IMR-90 (cell line): ENCODE measurements at regions not wholly inside any gene's neighbourhood (a gene's known extent, or its start where the extent isn't known, plus 50 kb on each side); places are given as distances from the start of the nearest gene placed in this dataset.

Experiments
- ATAC-seq: fragments of 200-7000 bp; cut with Tn5 transposase; 2 replicates; pipeline ENCODE4 v1.9.1; 2020; ENCODE audit warnings: low read depth, mild to moderate bottlenecking, moderate library complexity
- BruUV-seq: library from RNA; stranded (reverse); fragments of 400-500 nt; replicated peaks from 2 replicates; lab custom pipeline; 2021; lab: Mats Ljungman, UMichigan
- CTCF ChIA-PET: fragments of 300-600 bp; formaldehyde crosslinking; extraction: SDS; loops from one replicate; lab custom pipeline; 2021; ENCODE audit warnings: antibody characterized with exemption; lab: Yijun Ruan, JAX
- POLR2A ChIA-PET: fragments of 300-600 bp; sonication (Branson Sonifier 250); formaldehyde crosslinking; loops from one replicate; lab custom pipeline; 2022; ENCODE audit warnings: antibody characterized with exemption; ENCODE audit not compliant: unreplicated experiment; lab: Charles Lee
- DNase-seq: peaks from one replicate; pipeline ENCODE4 v3.0.0; 2013
- H2AFZ ChIP-seq: replicated peaks from 2 replicates; pipeline ENCODE3; 2013; ENCODE audit warnings: low read length, mild to moderate bottlenecking; ENCODE audit not compliant: poor library complexity
- H2AK5ac ChIP-seq: 2 replicates; pipeline ENCODE4 v1.6.1; 2013; ENCODE audit warnings: low read depth, low read length, inconsistent platforms
- H2AK9ac ChIP-seq: replicated peaks from 2 replicates; pipeline ENCODE3; 2013; ENCODE audit warnings: mild to moderate bottlenecking, low read depth, low read length, moderate library complexity; ENCODE audit not compliant: poor library complexity
- H2BK120ac ChIP-seq: 2 replicates; pipeline ENCODE4 v1.6.1; 2013; ENCODE audit warnings: low read depth, low read length, inconsistent platforms
- H2BK15ac ChIP-seq: 3 replicates; pipeline ENCODE4 v1.6.1; 2013; ENCODE audit warnings: low read depth, low read length, inconsistent platforms
- H2BK20ac ChIP-seq: 2 replicates; pipeline ENCODE4 v1.6.1; 2013; ENCODE audit warnings: low read depth, mild to moderate bottlenecking, inconsistent platforms, low read length, moderate library complexity
- H2BK5ac ChIP-seq: 2 replicates; pipeline ENCODE4 v1.6.1; 2013; ENCODE audit warnings: mild to moderate bottlenecking, low read depth, low read length, inconsistent platforms; ENCODE audit not compliant: poor library complexity, severe bottlenecking
- H3K14ac ChIP-seq: replicated peaks from 2 replicates; pipeline ENCODE4 v1.6.1; 2013; ENCODE audit warnings: low read depth, low read length, inconsistent platforms
- H3K18ac ChIP-seq: 2 replicates; pipeline ENCODE4 v1.6.1; 2013; ENCODE audit warnings: low read depth, low read length, control low read depth
- H3K23ac ChIP-seq: 2 replicates; pipeline ENCODE4 v1.6.1; 2013; ENCODE audit warnings: low read depth, low read length, inconsistent platforms
- H3K27ac ChIP-seq: 2 replicates; pipeline ENCODE4 v1.5.1; 2013; ENCODE audit warnings: mild to moderate bottlenecking, control low read depth, low read length; ENCODE audit not compliant: insufficient read depth
- H3K27me3 ChIP-seq: 2 replicates; pipeline ENCODE4 v1.6.1; 2013; ENCODE audit warnings: low read length; ENCODE audit not compliant: control insufficient read depth, insufficient read depth
- H3K36me3 ChIP-seq: 2 replicates; pipeline ENCODE4 v1.6.1; 2013; ENCODE audit warnings: low read length, mixed read lengths; ENCODE audit not compliant: control insufficient read depth, insufficient read depth
- H3K4ac ChIP-seq: 2 replicates; pipeline ENCODE4 v1.6.1; 2013; ENCODE audit warnings: low read depth, low read length, inconsistent platforms
- H3K4me1 ChIP-seq: 2 replicates; pipeline ENCODE4 v1.6.1; 2013; ENCODE audit warnings: low read length, mixed read lengths; ENCODE audit not compliant: control insufficient read depth, insufficient read depth
- H3K4me2 ChIP-seq: 2 replicates; pipeline ENCODE4 v1.6.1; 2013; ENCODE audit warnings: low read depth, mild to moderate bottlenecking, control low read depth, low read length, moderate library complexity
- H3K4me3 ChIP-seq: 2 replicates; pipeline ENCODE4 v1.5.1; 2013; ENCODE audit warnings: low read depth, mild to moderate bottlenecking, control low read depth, low read length, moderate library complexity; ENCODE audit not compliant: insufficient read depth
- H3K56ac ChIP-seq: 2 replicates; pipeline ENCODE4 v1.6.1; 2013; ENCODE audit warnings: low read length, inconsistent platforms; ENCODE audit not compliant: insufficient read depth; ENCODE audit errors: extremely low read depth
- H3K79me1 ChIP-seq, 2 experiments: 2 replicates each; pipeline ENCODE4 v1.6.1; 2013; ENCODE audit warnings: low read length in 2 of 2, inconsistent platforms in 1 of 2, low read depth in 1 of 2
- H3K9ac ChIP-seq: 2 replicates; pipeline ENCODE4 v1.6.1; 2013; ENCODE audit warnings: low read depth, low read length, control low read depth
- H3K9me1 ChIP-seq: 2 replicates; pipeline ENCODE4 v1.6.1; 2013; ENCODE audit warnings: low read length, inconsistent platforms; ENCODE audit not compliant: insufficient read depth
- H3K9me3 ChIP-seq: 2 replicates; pipeline ENCODE4 v1.6.1; 2013; ENCODE audit warnings: low read length; ENCODE audit not compliant: control insufficient read depth, insufficient read depth
- H4K20me1 ChIP-seq: 2 replicates; pipeline ENCODE4 v1.6.1; 2013; ENCODE audit warnings: low read length, inconsistent platforms; ENCODE audit not compliant: insufficient read depth
- H4K5ac ChIP-seq: 2 replicates; pipeline ENCODE4 v1.6.1; 2013; ENCODE audit warnings: mild to moderate bottlenecking, low read depth, low read length, control low read depth
- H4K8ac ChIP-seq, 2 experiments: 2 replicates each; pipeline ENCODE4 v1.6.1; 2013; ENCODE audit warnings: low read depth in 2 of 2, low read length in 2 of 2, control low read depth in 1 of 2, inconsistent platforms in 1 of 2
- H4K91ac ChIP-seq: 2 replicates; pipeline ENCODE4 v1.6.1; 2013; ENCODE audit warnings: low read depth, low read length, inconsistent platforms; ENCODE audit not compliant: insufficient read depth
- CEBPB ChIP-seq: IDR thresholded peaks from 2 replicates; pipeline ENCODE4 v1.6.1; 2012; ENCODE audit warnings: low read depth, low read length, improper control_type of control experiment
- CHD1 ChIP-seq: IDR thresholded peaks from 2 replicates; pipeline ENCODE4 v1.6.1; 2012; ENCODE audit warnings: low read depth, low read length, improper control_type of control experiment
- CTCF ChIP-seq: conservative IDR thresholded peaks from 2 replicates; pipeline ENCODE4 v1.5.1; 2012; ENCODE audit warnings: mild to moderate bottlenecking, low read depth, low read length, improper control_type of control experiment
- MAFK ChIP-seq: IDR thresholded peaks from 2 replicates; pipeline ENCODE4 v1.6.1; 2012; ENCODE audit warnings: low read depth, low read length, improper control_type of control experiment
- MAZ ChIP-seq: IDR thresholded peaks from 2 replicates; pipeline ENCODE4 v1.6.1; 2012; ENCODE audit warnings: low read depth, mild to moderate bottlenecking, low read length, improper control_type of control experiment, moderate library complexity, borderline replicate concordance
- MXI1 ChIP-seq: IDR thresholded peaks from 2 replicates; pipeline ENCODE4 v1.6.1; 2012; ENCODE audit warnings: low read depth, mild to moderate bottlenecking, low read length, moderate library complexity, borderline replicate concordance
- NFE2L2 ChIP-seq: fragments of 150-350 bp; IDR thresholded peaks from 2 replicates; pipeline ENCODE4 v1.6.1; 2016; ENCODE audit warnings: low read depth, mild to moderate bottlenecking, low read length
- POLR2A ChIP-seq: IDR thresholded peaks from 2 replicates; pipeline ENCODE4 v1.6.1; 2012; ENCODE audit warnings: mild to moderate bottlenecking, low read depth, low read length
- RAD21 ChIP-seq: IDR thresholded peaks from 2 replicates; pipeline ENCODE4 v1.6.1; 2012; ENCODE audit warnings: low read length, improper control_type of control experiment
- RCOR1 ChIP-seq: IDR thresholded peaks from 2 replicates; pipeline ENCODE4 v1.6.1; 2012; ENCODE audit warnings: mild to moderate bottlenecking, low read length, improper control_type of control experiment; ENCODE audit not compliant: insufficient replicate concordance
- SMC3 ChIP-seq: fragments of 150-350 bp; IDR thresholded peaks from 2 replicates; pipeline ENCODE4 v1.6.1; 2016; ENCODE audit warnings: low read depth, mild to moderate bottlenecking, antibody characterized with exemption, low read length, moderate library complexity
- whole genome bisulfite sequencing, 2 experiments: methylation state at CpG; one replicate each; pipeline versions ENCODE4 v1.1.5 to v1.1.7; 2013; ENCODE audit warnings: missing lambda C conversion rate in 2 of 2; ENCODE audit not compliant: insufficient read length in 1 of 2; ENCODE audit errors: extremely low coverage in 2 of 2; 5-methylcytosine and 5-hydroxymethylcytosine counted together
- dilution Hi-C: fragments of 300-500 bp; cut with HindIII; formaldehyde crosslinking; loops from one replicate; pipeline ENCODE4 v1.14.3; 2018; ENCODE audit warnings: low sequenced_read_pairs; ENCODE audit not compliant: unreplicated experiment
- in situ Hi-C: fragments of 300-500 bp; cut with MboI; formaldehyde crosslinking; loops from 3 replicates; pipeline ENCODE4 v1.14.3; 2019; ENCODE audit warnings: low sequenced_read_pairs, inconsistent platforms, mixed read lengths
- intact Hi-C: fragments of 100-400 bp; cut with micrococcal nuclease; formaldehyde crosslinking; loops from 2 replicates; pipeline ENCODE4 v1.10.0; 2022
- TF ChIP-seq, protein P1 (sequence below): fragments of 150-350 bp; IDR thresholded peaks from 2 replicates; pipeline ENCODE4 v1.6.1; 2017; ENCODE audit warnings: mild to moderate bottlenecking, antibody characterized with exemption, low read length, low read depth

DNA sequence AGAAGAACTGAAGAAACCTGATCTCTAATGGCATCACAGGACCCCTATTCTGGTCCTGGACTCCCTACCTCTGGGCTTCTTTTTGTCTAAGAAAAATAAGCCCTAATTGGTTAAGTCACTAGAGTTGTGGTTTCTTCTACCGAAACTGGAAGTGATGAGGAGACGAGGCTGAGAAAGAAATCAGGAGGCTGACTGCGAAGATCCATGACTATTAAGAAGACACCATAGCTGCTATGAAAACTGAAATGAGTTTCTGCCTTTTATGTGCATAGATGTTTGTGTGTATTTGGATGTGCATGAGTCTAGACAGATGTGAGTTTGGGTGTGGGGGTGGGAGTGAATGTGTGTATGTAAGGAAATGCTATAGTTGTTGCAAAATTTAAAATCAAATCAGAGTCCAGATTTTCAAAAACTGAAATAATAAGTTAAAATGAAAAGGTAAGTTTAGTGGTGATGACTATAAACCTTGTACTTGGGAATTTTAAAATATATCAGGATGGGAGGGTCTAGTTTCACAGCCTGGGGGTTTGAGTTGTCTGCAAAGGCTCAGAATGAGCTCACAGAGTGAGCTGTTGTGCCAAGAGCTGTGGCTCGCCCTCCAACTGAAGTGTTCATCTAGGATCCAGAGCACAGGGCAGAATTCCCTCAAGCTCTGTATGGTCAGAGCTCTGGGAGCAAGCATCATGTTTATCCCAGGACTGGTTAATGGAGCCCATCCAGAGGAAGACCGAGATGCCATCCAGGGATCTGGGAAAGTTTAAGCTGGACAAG is 94.9 kb downstream of the VCPKMT start (continued):
- TF ChIP-seq SMC3: no peak

GRCh38 chr14:50022661-50023060 is 93.7 kb downstream of the VCPKMT start:
- Histone ChIP-seq H3K79me1 (no peaks in the 10 kb centered on the region; a peak in 1 of 4 replicates), H2BK15ac (0 out of 3 replicates have a peak overlapping the region, but pooled peaks have one; percentile 8), H2AK5ac (peak overlapping the region; percentile 48; the same call in 1 of the 2 replicates), H3K9me1 (no peaks in the 10 kb centered on the region), H4K5ac (no peak overlapping the region), H3K4me1 (peaks cover 16% of the 10 kb centered on the region), H3K56ac (no peak overlapping the region), H3K27me3 (no peaks in the 10 kb centered on the region), H4K20me1 (peaks cover 4% of the 10 kb centered on the region; the same call in 1 of the 2 replicates), H3K36me3 (no peaks in the 10 kb centered on the region), H2AFZ (no peak overlapping the region), H3K18ac (no peak overlapping the region), H3K23ac (no peak overlapping the region), H3K4ac (no peak overlapping the region), H3K14ac (peak overlapping the region; percentile 18), H3K9me3 (peaks cover 9% of the 10 kb centered on the region), H3K4me2 (no peak overlapping the region), H2BK20ac (peak overlapping the region; percentile 4; the same call in 1 of the 2 replicates), H3K9ac (no peak overlapping the region), H2BK120ac (peak overlapping the region; percentile 28; the same call in 1 of the 2 replicates), H2AK9ac (no peak overlapping the region), H3K4me3 (no peak overlapping the region), H2BK5ac (no peak overlapping the region), H3K27ac (peak overlapping the region; percentile 12; the same call in 1 of the 2 replicates), H4K8ac (no peak overlapping the region), H4K91ac (no peak overlapping the region)
- ChIA-PET POLR2A (no interaction called here), CTCF (interaction anchor here (0.5 kb wide), 1 partner anchor 88 kb away, joined by 3 read pairs; no protein-coding TSS in a partner anchor)
- dilution Hi-C loops (no loop called here), in situ Hi-C loops (no loop called here), intact Hi-C loops (no loop called here)
- no CpG with 5 or more reads among the region's 3 CpGs for WGBS, 2 experiments
- ATAC-seq (no peak), DNase-seq (no peak)
- no TSS peak for BruUV-seq
- no peak for TF ChIP-seq NFE2L2
- no peak for TF ChIP-seq CEBPB
- TF ChIP-seq, protein P1, sequence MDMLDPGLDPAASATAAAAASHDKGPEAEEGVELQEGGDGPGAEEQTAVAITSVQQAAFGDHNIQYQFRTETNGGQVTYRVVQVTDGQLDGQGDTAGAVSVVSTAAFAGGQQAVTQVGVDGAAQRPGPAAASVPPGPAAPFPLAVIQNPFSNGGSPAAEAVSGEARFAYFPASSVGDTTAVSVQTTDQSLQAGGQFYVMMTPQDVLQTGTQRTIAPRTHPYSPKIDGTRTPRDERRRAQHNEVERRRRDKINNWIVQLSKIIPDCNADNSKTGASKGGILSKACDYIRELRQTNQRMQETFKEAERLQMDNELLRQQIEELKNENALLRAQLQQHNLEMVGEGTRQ: no peak
- TF ChIP-seq CHD1: no peak
- no peak for TF ChIP-seq SMC3
- no peak for TF ChIP-seq MXI1
- TF ChIP-seq RCOR1: no peak
- TF ChIP-seq RAD21: no peak
- TF ChIP-seq POLR2A: no peak
- TF ChIP-seq MAZ: no peak
- TF ChIP-seq MAFK: no peak
- no peak for TF ChIP-seq CTCF
